WTC11 (cell line): ENCODE measurements at regions not wholly inside any gene's neighbourhood (a gene's known extent, or its start where the extent isn't known, plus 50 kb on each side); places are given as distances from the start of the nearest gene placed in this dataset.

ENCODE experiments used
- GABPB1 ChIP-seq: sonication (generic); formaldehyde crosslinking; IDR thresholded peaks from 2 replicates; pipeline ENCODE4 v1.8.1; 2023; ENCODE audit warnings: mild to moderate bottlenecking, missing genetic modification reagents
- IRF2 ChIP-seq: sonication (generic); formaldehyde crosslinking; IDR thresholded peaks from 2 replicates; pipeline ENCODE4 v1.8.0; 2022; ENCODE audit warnings: low read depth, missing genetic modification reagents, borderline replicate concordance
- JAZF1 ChIP-seq: fragments of 250-450 bp; sonication (Bioruptor Pico); IDR thresholded peaks from 2 replicates; pipeline ENCODE4 v1.9.0; 2021; ENCODE audit warnings: moderate library complexity, mild to moderate bottlenecking, inconsistent platforms
- JUN ChIP-seq: sonication (generic); formaldehyde crosslinking; IDR thresholded peaks from 2 replicates; pipeline ENCODE4 v1.8.0; 2023; ENCODE audit warnings: mild to moderate bottlenecking, missing genetic modification reagents
- KAT7 ChIP-seq: sonication (generic); formaldehyde crosslinking; IDR thresholded peaks from 2 replicates; pipeline ENCODE4 v1.8.1; 2023; ENCODE audit warnings: missing genetic modification reagents, mild to moderate bottlenecking, borderline replicate concordance
- NFE2L1 ChIP-seq: sonication (generic); formaldehyde crosslinking; IDR thresholded peaks from 2 replicates; pipeline ENCODE4 v1.8.1; 2023; ENCODE audit warnings: missing genetic modification reagents
- NR2C2 ChIP-seq: sonication (generic); formaldehyde crosslinking; IDR thresholded peaks from 2 replicates; pipeline ENCODE4 v1.8.0; 2022; ENCODE audit warnings: mild to moderate bottlenecking, missing genetic modification reagents
- RORB ChIP-seq: fragments of 250-450 bp; sonication (Bioruptor Pico); IDR thresholded peaks from 2 replicates; pipeline ENCODE4 v1.9.0; 2021; ENCODE audit warnings: mild to moderate bottlenecking
- TF ChIP-seq, protein P1 (sequence below): fragments of 200-600 bp; IDR thresholded peaks from 2 replicates; pipeline ENCODE4 v1.8.0; 2022; ENCODE audit warnings: antibody characterized with exemption
- TF ChIP-seq, protein P2 (sequence below): sonication (generic); formaldehyde crosslinking; IDR thresholded peaks from 2 replicates; pipeline ENCODE4 v1.8.0; 2022; ENCODE audit warnings: mild to moderate bottlenecking, missing genetic modification reagents
- TF ChIP-seq, protein P3 (sequence below): sonication (generic); formaldehyde crosslinking; IDR thresholded peaks from 2 replicates; pipeline ENCODE4 v1.8.1; 2023; ENCODE audit warnings: mild to moderate bottlenecking, missing genetic modification reagents
- TF ChIP-seq, protein P4 (sequence below): sonication (generic); formaldehyde crosslinking; IDR thresholded peaks from 2 replicates; pipeline ENCODE4 v1.8.1; 2023; ENCODE audit warnings: mild to moderate bottlenecking, missing genetic modification reagents
- TF ChIP-seq, protein P5 (sequence below): sonication (generic); formaldehyde crosslinking; IDR thresholded peaks from 2 replicates; pipeline ENCODE4 v1.8.0; 2022; ENCODE audit warnings: missing genetic modification reagents

DNA sequence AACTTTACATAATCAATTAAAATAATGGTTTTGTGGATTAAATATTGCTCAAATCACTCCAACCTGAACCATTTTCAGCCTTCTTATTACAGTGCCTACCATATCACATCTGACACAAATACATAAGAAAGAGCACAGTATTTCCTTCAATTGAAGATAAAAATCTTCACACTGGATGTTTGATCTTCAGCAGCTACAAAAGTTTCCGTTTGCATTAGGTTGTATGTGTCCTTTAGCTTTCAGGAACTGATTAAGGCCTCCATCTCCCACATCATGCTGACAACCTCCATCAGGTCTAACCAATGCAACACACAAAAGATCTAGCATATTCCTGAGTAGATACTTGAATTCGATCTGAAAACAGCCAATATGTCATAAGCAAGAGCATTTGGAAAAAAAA is 195.1 kb upstream of the NR5A2 start:
- TF ChIP-seq, protein P1, sequence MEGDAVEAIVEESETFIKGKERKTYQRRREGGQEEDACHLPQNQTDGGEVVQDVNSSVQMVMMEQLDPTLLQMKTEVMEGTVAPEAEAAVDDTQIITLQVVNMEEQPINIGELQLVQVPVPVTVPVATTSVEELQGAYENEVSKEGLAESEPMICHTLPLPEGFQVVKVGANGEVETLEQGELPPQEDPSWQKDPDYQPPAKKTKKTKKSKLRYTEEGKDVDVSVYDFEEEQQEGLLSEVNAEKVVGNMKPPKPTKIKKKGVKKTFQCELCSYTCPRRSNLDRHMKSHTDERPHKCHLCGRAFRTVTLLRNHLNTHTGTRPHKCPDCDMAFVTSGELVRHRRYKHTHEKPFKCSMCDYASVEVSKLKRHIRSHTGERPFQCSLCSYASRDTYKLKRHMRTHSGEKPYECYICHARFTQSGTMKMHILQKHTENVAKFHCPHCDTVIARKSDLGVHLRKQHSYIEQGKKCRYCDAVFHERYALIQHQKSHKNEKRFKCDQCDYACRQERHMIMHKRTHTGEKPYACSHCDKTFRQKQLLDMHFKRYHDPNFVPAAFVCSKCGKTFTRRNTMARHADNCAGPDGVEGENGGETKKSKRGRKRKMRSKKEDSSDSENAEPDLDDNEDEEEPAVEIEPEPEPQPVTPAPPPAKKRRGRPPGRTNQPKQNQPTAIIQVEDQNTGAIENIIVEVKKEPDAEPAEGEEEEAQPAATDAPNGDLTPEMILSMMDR = no peak
- no peak for TF ChIP-seq KAT7
- TF ChIP-seq, protein P2, sequence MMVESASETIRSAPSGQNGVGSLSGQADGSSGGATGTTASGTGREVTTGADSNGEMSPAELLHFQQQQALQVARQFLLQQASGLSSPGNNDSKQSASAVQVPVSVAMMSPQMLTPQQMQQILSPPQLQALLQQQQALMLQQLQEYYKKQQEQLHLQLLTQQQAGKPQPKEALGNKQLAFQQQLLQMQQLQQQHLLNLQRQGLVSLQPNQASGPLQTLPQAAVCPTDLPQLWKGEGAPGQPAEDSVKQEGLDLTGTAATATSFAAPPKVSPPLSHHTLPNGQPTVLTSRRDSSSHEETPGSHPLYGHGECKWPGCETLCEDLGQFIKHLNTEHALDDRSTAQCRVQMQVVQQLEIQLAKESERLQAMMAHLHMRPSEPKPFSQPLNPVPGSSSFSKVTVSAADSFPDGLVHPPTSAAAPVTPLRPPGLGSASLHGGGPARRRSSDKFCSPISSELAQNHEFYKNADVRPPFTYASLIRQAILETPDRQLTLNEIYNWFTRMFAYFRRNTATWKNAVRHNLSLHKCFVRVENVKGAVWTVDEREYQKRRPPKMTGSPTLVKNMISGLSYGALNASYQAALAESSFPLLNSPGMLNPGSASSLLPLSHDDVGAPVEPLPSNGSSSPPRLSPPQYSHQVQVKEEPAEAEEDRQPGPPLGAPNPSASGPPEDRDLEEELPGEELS (CRISPR knock-in tag) = no peak
- no peak for TF ChIP-seq RORB (CRISPR knock-in tag)
- TF ChIP-seq, protein P3, sequence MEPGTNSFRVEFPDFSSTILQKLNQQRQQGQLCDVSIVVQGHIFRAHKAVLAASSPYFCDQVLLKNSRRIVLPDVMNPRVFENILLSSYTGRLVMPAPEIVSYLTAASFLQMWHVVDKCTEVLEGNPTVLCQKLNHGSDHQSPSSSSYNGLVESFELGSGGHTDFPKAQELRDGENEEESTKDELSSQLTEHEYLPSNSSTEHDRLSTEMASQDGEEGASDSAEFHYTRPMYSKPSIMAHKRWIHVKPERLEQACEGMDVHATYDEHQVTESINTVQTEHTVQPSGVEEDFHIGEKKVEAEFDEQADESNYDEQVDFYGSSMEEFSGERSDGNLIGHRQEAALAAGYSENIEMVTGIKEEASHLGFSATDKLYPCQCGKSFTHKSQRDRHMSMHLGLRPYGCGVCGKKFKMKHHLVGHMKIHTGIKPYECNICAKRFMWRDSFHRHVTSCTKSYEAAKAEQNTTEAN = no peak
- no peak for TF ChIP-seq GABPB1
- TF ChIP-seq JAZF1 (CRISPR knock-in tag) = no peak
- TF ChIP-seq, protein P4, sequence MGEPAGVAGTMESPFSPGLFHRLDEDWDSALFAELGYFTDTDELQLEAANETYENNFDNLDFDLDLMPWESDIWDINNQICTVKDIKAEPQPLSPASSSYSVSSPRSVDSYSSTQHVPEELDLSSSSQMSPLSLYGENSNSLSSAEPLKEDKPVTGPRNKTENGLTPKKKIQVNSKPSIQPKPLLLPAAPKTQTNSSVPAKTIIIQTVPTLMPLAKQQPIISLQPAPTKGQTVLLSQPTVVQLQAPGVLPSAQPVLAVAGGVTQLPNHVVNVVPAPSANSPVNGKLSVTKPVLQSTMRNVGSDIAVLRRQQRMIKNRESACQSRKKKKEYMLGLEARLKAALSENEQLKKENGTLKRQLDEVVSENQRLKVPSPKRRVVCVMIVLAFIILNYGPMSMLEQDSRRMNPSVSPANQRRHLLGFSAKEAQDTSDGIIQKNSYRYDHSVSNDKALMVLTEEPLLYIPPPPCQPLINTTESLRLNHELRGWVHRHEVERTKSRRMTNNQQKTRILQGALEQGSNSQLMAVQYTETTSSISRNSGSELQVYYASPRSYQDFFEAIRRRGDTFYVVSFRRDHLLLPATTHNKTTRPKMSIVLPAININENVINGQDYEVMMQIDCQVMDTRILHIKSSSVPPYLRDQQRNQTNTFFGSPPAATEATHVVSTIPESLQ (CRISPR knock-in tag) = no peak
- no peak for TF ChIP-seq JUN (CRISPR knock-in tag)
- no peak for TF ChIP-seq IRF2
- TF ChIP-seq NFE2L1 (CRISPR knock-in tag) = no peak
- TF ChIP-seq, protein P5, sequence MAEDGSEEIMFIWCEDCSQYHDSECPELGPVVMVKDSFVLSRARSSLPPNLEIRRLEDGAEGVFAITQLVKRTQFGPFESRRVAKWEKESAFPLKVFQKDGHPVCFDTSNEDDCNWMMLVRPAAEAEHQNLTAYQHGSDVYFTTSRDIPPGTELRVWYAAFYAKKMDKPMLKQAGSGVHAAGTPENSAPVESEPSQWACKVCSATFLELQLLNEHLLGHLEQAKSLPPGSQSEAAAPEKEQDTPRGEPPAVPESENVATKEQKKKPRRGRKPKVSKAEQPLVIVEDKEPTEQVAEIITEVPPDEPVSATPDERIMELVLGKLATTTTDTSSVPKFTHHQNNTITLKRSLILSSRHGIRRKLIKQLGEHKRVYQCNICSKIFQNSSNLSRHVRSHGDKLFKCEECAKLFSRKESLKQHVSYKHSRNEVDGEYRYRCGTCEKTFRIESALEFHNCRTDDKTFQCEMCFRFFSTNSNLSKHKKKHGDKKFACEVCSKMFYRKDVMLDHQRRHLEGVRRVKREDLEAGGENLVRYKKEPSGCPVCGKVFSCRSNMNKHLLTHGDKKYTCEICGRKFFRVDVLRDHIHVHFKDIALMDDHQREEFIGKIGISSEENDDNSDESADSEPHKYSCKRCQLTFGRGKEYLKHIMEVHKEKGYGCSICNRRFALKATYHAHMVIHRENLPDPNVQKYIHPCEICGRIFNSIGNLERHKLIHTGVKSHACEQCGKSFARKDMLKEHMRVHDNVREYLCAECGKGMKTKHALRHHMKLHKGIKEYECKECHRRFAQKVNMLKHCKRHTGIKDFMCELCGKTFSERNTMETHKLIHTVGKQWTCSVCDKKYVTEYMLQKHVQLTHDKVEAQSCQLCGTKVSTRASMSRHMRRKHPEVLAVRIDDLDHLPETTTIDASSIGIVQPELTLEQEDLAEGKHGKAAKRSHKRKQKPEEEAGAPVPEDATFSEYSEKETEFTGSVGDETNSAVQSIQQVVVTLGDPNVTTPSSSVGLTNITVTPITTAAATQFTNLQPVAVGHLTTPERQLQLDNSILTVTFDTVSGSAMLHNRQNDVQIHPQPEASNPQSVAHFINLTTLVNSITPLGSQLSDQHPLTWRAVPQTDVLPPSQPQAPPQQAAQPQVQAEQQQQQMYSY = no peak
- TF ChIP-seq NR2C2 (CRISPR knock-in tag) = no peak
